ENCODE measurements at regions not wholly inside any gene's neighbourhood (a gene's known extent, or its start where the extent isn't known, plus 50 kb on each side); places are given as distances from the start of the nearest gene placed in this dataset.

GRCh38 chr2:7289697-7290096 is 372.5 kb downstream of the RNF144A start:
- DNase-seq, result no peak

GRCh38 chr2:7292154-7292691 is 375.0 kb downstream of the RNF144A start:
- DNase-seq, result no peak

GRCh38 chr2:7309582-7309981 is 392.4 kb downstream of the RNF144A start:
- DNase-seq, result no peak

- DNase-seq, result no peak
Measured at GRCh38 chr2:7324706-7325105, 407.5 kb downstream of the RNF144A start.

GRCh38 chr2:7325186-7325585 is 408.0 kb downstream of the RNF144A start:
- no peak for DNase-seq

- no peak for DNase-seq
Measured at GRCh38 chr2:7329465-7329864, 412.3 kb downstream of the RNF144A start.

- no peak for DNase-seq
Measured at GRCh38 chr2:7333189-7333765, 416.1 kb downstream of the RNF144A start.

- DNase-seq, result no peak
Measured at GRCh38 chr2:7333960-7334493, 416.8 kb downstream of the RNF144A start.

GRCh38 chr2:7338961-7339360 is 421.7 kb downstream of the RNF144A start:
- no peak for DNase-seq

- no peak for DNase-seq
Measured at GRCh38 chr2:7346336-7346735, 429.1 kb downstream of the RNF144A start.

GRCh38 chr2:7348761-7349160 is 431.5 kb downstream of the RNF144A start:
- DNase-seq, result no peak

GRCh38 chr2:7352191-7352590 is 435.0 kb downstream of the RNF144A start:
- DNase-seq, result no peak

GRCh38 chr2:7353571-7353970 is 436.4 kb downstream of the RNF144A start:
- no peak for DNase-seq

- no peak for DNase-seq
Measured at GRCh38 chr2:7355781-7356180, 438.6 kb downstream of the RNF144A start.

GRCh38 chr2:7356909-7357584 is 439.8 kb downstream of the RNF144A start:
- no peak for DNase-seq

GRCh38 chr2:7357993-7358392 is 440.8 kb downstream of the RNF144A start:
- no peak for DNase-seq

GRCh38 chr2:7358865-7359447 is 441.7 kb downstream of the RNF144A start:
- DNase-seq, result no peak

GRCh38 chr2:7363906-7364305 is 446.7 kb downstream of the RNF144A start:
- DNase-seq, result no peak

GRCh38 chr2:7368211-7368610 is 451.0 kb downstream of the RNF144A start:
- DNase-seq, result no peak

- no peak for DNase-seq
Measured at GRCh38 chr2:7373156-7373555, 455.9 kb downstream of the RNF144A start.

GRCh38 chr2:7375901-7376300 is 458.7 kb downstream of the RNF144A start:
- DNase-seq, result no peak

- DNase-seq, result peak; percentile 53
Measured at GRCh38 chr2:7377916-7378569, 460.8 kb downstream of the RNF144A start.

GRCh38 chr2:7378591-7378990 is 461.4 kb downstream of the RNF144A start:
- no peak for DNase-seq

Data from left kidney (tissue), 1 donor.